ENCODE measurements at regions not wholly inside any gene's neighbourhood (a gene's known extent, or its start where the extent isn't known, plus 50 kb on each side); places are given as distances from the start of the nearest gene placed in this dataset.

DNA sequence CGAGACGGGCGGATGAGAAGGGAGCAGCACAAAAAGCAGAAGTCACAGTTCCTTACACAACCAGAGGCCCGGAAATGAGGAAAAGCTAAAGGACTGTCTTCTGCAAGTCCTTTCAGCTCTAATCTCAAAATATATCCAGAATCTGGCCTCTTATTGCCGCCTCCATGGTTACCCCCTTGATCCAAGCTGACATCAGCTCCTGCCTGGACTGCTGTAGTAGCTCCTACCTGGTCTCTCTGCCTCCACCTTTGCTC lies 324.0 kb upstream of the ROPN1 start:
- Histone ChIP-seq H3K9me2 (replicated peaks; ENCODE audit: control insufficient read depth, low read length) (no peaks in the 10 kb centered on the region), H4K20me1 (ENCODE audit: control insufficient read depth, insufficient read depth, low read depth, low read length) (no peaks in the 10 kb centered on the region), H3K9me3 (ENCODE audit: control insufficient read depth, insufficient read depth, low read length) (no peaks in the 10 kb centered on the region), H3K4me2 (ENCODE audit: low read length) (no peak overlapping the region), H3K4me1 (ENCODE audit: control insufficient read depth, low read length) (no peaks in the 10 kb centered on the region), H3K79me2 (ENCODE audit: control insufficient read depth, low read length) (no peaks in the 10 kb centered on the region), H3K36me3 (ENCODE audit: control insufficient read depth, low read length) (no peaks in the 10 kb centered on the region), H3K27ac (ENCODE audit: low read depth, low read length) (no peak overlapping the region), H3K27me3 (ENCODE audit: control insufficient read depth, low read length) (no peaks in the 10 kb centered on the region), H3K4me3 (ENCODE audit: low read length) (no peak overlapping the region), H3F3A (ENCODE audit: control insufficient read depth, insufficient read depth) (no peaks in the 10 kb centered on the region)
- TF ChIP-seq EZH2phosphoT487 (IDR thresholded peaks at IDR 0.05; ENCODE audit: borderline replicate concordance, low read length), result no peak
- TF ChIP-seq, protein P1, sequence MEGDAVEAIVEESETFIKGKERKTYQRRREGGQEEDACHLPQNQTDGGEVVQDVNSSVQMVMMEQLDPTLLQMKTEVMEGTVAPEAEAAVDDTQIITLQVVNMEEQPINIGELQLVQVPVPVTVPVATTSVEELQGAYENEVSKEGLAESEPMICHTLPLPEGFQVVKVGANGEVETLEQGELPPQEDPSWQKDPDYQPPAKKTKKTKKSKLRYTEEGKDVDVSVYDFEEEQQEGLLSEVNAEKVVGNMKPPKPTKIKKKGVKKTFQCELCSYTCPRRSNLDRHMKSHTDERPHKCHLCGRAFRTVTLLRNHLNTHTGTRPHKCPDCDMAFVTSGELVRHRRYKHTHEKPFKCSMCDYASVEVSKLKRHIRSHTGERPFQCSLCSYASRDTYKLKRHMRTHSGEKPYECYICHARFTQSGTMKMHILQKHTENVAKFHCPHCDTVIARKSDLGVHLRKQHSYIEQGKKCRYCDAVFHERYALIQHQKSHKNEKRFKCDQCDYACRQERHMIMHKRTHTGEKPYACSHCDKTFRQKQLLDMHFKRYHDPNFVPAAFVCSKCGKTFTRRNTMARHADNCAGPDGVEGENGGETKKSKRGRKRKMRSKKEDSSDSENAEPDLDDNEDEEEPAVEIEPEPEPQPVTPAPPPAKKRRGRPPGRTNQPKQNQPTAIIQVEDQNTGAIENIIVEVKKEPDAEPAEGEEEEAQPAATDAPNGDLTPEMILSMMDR (IDR thresholded peaks at IDR 0.05; ENCODE audit: low read depth, low read length, poor library complexity, severe bottlenecking), result no peak

DNA sequence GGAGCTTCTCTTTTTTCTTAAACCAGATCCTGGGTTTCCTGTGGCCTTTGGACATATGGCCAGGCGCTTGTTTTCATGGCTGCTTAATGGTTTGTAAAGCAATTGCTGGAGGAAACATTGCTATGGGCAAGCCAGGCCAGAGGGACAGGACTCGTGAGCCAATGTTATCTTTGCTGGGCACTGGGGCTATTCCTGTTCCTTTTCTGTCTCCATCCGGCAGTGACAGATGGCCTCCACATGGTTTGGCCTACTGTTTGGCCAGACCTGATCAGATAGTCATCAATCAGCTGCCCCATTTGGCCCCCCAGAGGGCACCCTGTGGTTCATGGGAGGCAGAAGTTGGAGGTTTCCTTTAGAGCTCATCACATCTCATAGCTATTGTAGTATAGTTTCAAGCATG lies 326.1 kb upstream of the ROPN1 start:
- Histone ChIP-seq H3F3A (ENCODE audit: control insufficient read depth, insufficient read depth) (no peaks in the 10 kb centered on the region), H3K9me3 (ENCODE audit: control insufficient read depth, insufficient read depth, low read length) (no peaks in the 10 kb centered on the region), H4K20me1 (ENCODE audit: control insufficient read depth, insufficient read depth, low read depth, low read length) (no peaks in the 10 kb centered on the region), H3K9me2 (replicated peaks; ENCODE audit: control insufficient read depth, low read length) (no peaks in the 10 kb centered on the region), H3K4me3 (ENCODE audit: low read length) (no peak overlapping the region), H3K27me3 (ENCODE audit: control insufficient read depth, low read length) (no peaks in the 10 kb centered on the region), H3K4me2 (ENCODE audit: low read length) (no peak overlapping the region), H3K79me2 (ENCODE audit: control insufficient read depth, low read length) (no peaks in the 10 kb centered on the region), H3K27ac (ENCODE audit: low read depth, low read length) (no peak overlapping the region), H3K36me3 (ENCODE audit: control insufficient read depth, low read length) (no peaks in the 10 kb centered on the region), H3K4me1 (ENCODE audit: control insufficient read depth, low read length) (no peaks in the 10 kb centered on the region)
- no peak for TF ChIP-seq EZH2phosphoT487 (IDR thresholded peaks at IDR 0.05; ENCODE audit: borderline replicate concordance, low read length)
- TF ChIP-seq, protein P1 (IDR thresholded peaks at IDR 0.05; ENCODE audit: low read depth, low read length, poor library complexity, severe bottlenecking), result no peak

DNA sequence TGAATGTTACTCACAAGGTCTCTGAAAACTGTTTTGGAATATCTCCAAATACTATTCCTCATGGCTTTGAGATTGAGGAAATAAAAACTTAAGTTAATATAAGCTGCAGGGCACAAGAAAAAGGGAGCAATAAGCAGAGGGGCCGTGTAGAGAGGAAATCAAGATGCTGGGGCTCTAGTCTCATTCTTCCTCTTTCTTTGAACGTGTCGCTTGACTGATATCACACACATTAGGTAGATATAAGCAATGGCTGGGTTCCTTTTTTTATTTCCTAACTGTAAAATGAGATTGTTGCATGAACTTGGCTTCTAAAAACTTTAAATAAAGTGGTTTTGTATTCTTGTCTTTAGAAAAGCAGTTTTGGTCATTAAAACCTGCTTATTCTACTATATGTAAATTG lies 326.7 kb upstream of the ROPN1 start:
- Histone ChIP-seq H3F3A (ENCODE audit: control insufficient read depth, insufficient read depth) (no peaks in the 10 kb centered on the region), H3K4me1 (ENCODE audit: control insufficient read depth, low read length) (no peaks in the 10 kb centered on the region), H3K9me3 (ENCODE audit: control insufficient read depth, insufficient read depth, low read length) (no peaks in the 10 kb centered on the region), H3K9me2 (replicated peaks; ENCODE audit: control insufficient read depth, low read length) (no peaks in the 10 kb centered on the region), H3K79me2 (ENCODE audit: control insufficient read depth, low read length) (no peaks in the 10 kb centered on the region), H3K4me3 (ENCODE audit: low read length) (no peak overlapping the region), H4K20me1 (ENCODE audit: control insufficient read depth, insufficient read depth, low read depth, low read length) (no peaks in the 10 kb centered on the region), H3K4me2 (ENCODE audit: low read length) (no peak overlapping the region), H3K27me3 (ENCODE audit: control insufficient read depth, low read length) (no peaks in the 10 kb centered on the region), H3K27ac (ENCODE audit: low read depth, low read length) (no peak overlapping the region), H3K36me3 (ENCODE audit: control insufficient read depth, low read length) (no peaks in the 10 kb centered on the region)
- TF ChIP-seq, protein P1 (IDR thresholded peaks at IDR 0.05; ENCODE audit: low read depth, low read length, poor library complexity, severe bottlenecking), result no peak
- no peak for TF ChIP-seq EZH2phosphoT487 (IDR thresholded peaks at IDR 0.05; ENCODE audit: borderline replicate concordance, low read length)

DNA sequence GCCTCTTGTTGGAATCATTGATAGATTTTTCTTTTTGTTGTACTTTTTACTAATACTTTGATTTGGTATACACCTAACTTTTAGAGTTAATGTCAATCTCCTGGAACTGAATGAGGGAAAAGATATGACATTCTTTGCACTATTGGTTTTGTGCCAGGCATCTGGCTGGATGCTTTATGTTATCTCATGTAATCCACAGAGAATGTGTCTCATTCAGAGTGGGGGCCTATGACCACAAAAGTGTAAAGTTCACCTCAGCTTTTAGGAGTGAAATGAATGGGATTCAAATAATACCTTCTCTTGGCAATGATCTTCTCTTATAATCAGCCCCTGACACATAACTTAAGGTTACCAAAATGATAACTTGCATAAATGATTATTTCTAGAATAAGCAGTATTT lies 329.1 kb upstream of the ROPN1 start:
- TF ChIP-seq, protein P1 (IDR thresholded peaks at IDR 0.05; ENCODE audit: low read depth, low read length, poor library complexity, severe bottlenecking), result no peak
- no peak for TF ChIP-seq EZH2phosphoT487 (IDR thresholded peaks at IDR 0.05; ENCODE audit: borderline replicate concordance, low read length)
- no peaks in the 10 kb centered on the region for H3K27me3 ChIP-seq (ENCODE audit: control insufficient read depth, low read length)
- no peaks in the 10 kb centered on the region for H3K36me3 ChIP-seq (ENCODE audit: control insufficient read depth, low read length)
- H3K9me2 ChIP-seq (replicated peaks; ENCODE audit: control insufficient read depth, low read length), result no peaks in the 10 kb centered on the region
- H3K4me1 ChIP-seq (ENCODE audit: control insufficient read depth, low read length), result no peaks in the 10 kb centered on the region
- H3K27ac ChIP-seq (ENCODE audit: low read depth, low read length), result no peak overlapping the region
- no peaks in the 10 kb centered on the region for H3K9me3 ChIP-seq (ENCODE audit: control insufficient read depth, insufficient read depth, low read length)
- no peaks in the 10 kb centered on the region for H3F3A ChIP-seq (ENCODE audit: control insufficient read depth, insufficient read depth)
- H3K4me3 ChIP-seq (ENCODE audit: low read length), result no peak overlapping the region
- H3K79me2 ChIP-seq (ENCODE audit: control insufficient read depth, low read length), result no peaks in the 10 kb centered on the region
- no peak overlapping the region for H3K4me2 ChIP-seq (ENCODE audit: low read length)
- no peaks in the 10 kb centered on the region for H4K20me1 ChIP-seq (ENCODE audit: control insufficient read depth, insufficient read depth, low read depth, low read length)

Data from DOHH2 (cell line).